CD14-positive monocyte (primary cell): ENCODE measurements at regions not wholly inside any gene's neighbourhood (a gene's known extent, or its start where the extent isn't known, plus 50 kb on each side); places are given as distances from the start of the nearest gene placed in this dataset.

ENCODE experiments used
- DNase-seq, 3 donors: peaks; one replicate each; pipeline ENCODE4 v3.0.0-alpha.2; 2011 to 2022
- H2AFZ ChIP-seq: 2 replicates; pipeline ENCODE4 v1.6.0; 2012; ENCODE audit warnings: mild to moderate bottlenecking, low read depth, low read length, inconsistent platforms; ENCODE audit not compliant: insufficient read depth, poor library complexity, severe bottlenecking
- H3K27ac ChIP-seq, 2 donors: 1 replicate in 1 of 2; 2 replicates in 1 of 2; pipeline ENCODE4 v1.5.1; 2012 to 2013; ENCODE audit warnings: low read length in 2 of 2, control low read depth in 1 of 2, inconsistent platforms in 1 of 2, low read depth in 1 of 2, mild to moderate bottlenecking in 1 of 2
- H3K27me3 ChIP-seq, 2 donors: one replicate each; pipeline versions ENCODE4 v1.6.0 to v1.6.1; 2011 to 2013; ENCODE audit warnings: low read length in 2 of 2; ENCODE audit not compliant: control insufficient read depth in 2 of 2, insufficient read depth in 2 of 2
- H3K36me3 ChIP-seq, 2 donors: replicated peaks in 1 of 2; 1 replicate in 1 of 2; 2 replicates in 1 of 2; pipeline versions ENCODE4 v1.5.1 to v1.6.1; 2012 to 2013; ENCODE audit warnings: low read length in 2 of 2, control low read depth in 1 of 2, inconsistent platforms in 1 of 2, mild to moderate bottlenecking in 1 of 2; ENCODE audit not compliant: insufficient read depth in 2 of 2, control insufficient read depth in 1 of 2
- H3K4me1 ChIP-seq, 2 donors: 1 replicate in 1 of 2; 2 replicates in 1 of 2; pipeline versions ENCODE4 v1.5.1 to v1.6.1; 2012 to 2013; ENCODE audit warnings: low read length in 2 of 2, control low read depth in 1 of 2, inconsistent platforms in 1 of 2, mild to moderate bottlenecking in 1 of 2, moderate library complexity in 1 of 2; ENCODE audit not compliant: insufficient read depth in 2 of 2, control insufficient read depth in 1 of 2
- H3K4me2 ChIP-seq: replicated peaks from 2 replicates; pipeline ENCODE3; 2012; ENCODE audit warnings: low read length, moderate library complexity, mild to moderate bottlenecking; ENCODE audit not compliant: poor library complexity, severe bottlenecking; ENCODE audit errors: extremely low read depth
- H3K4me3 ChIP-seq, 3 experiments: fragments of 200-600 bp in 1 of 3; sonication (generic) in 1 of 3; replicated peaks in 1 of 3; 1 replicate in 2 of 3; 2 replicates in 1 of 3; pipeline ENCODE4 v1.5.1; 2011 to 2013; ENCODE audit warnings: low read length in 3 of 3, mild to moderate bottlenecking in 3 of 3, control low read depth in 2 of 3, low read depth in 2 of 3, inconsistent platforms in 1 of 3, moderate library complexity in 1 of 3
- H3K79me2 ChIP-seq: 2 replicates; pipeline ENCODE4 v1.6.0; 2012; ENCODE audit warnings: mild to moderate bottlenecking, control low read depth, inconsistent platforms, low read length, moderate library complexity; ENCODE audit not compliant: insufficient read depth
- H3K9ac ChIP-seq: 2 replicates; pipeline ENCODE4 v1.6.0; 2017; ENCODE audit warnings: low read length, mild to moderate bottlenecking; ENCODE audit not compliant: insufficient read depth, poor library complexity, severe bottlenecking
- H3K9me3 ChIP-seq, 2 donors: replicated peaks in 1 of 2; 1 replicate in 1 of 2; 2 replicates in 1 of 2; pipeline versions ENCODE4 v1.5.1 to v1.6.1; 2012 to 2013; ENCODE audit warnings: low read length in 2 of 2, control low read depth in 1 of 2; ENCODE audit not compliant: control insufficient read depth in 1 of 2, insufficient read depth in 1 of 2
- H4K20me1 ChIP-seq: 2 replicates; pipeline ENCODE4 v1.6.0; 2012; ENCODE audit warnings: mild to moderate bottlenecking, low read length, control low read depth, moderate library complexity; ENCODE audit not compliant: insufficient read depth
- H3K27ac Mint-ChIP-seq, 7 donors: one replicate each; pipeline ENCODE4 v1.8.0; 2020; ENCODE audit warnings: mild to moderate bottlenecking in 7 of 7, mixed read lengths in 7 of 7, moderate library complexity in 6 of 7, inconsistent platforms in 2 of 7
- H3K27me3 Mint-ChIP-seq, 3 donors: one replicate each; pipeline ENCODE4 v1.8.0; 2021 to 2022; ENCODE audit warnings: low read depth in 3 of 3, mild to moderate bottlenecking in 3 of 3, mixed read lengths in 3 of 3, moderate library complexity in 3 of 3, inconsistent platforms in 1 of 3
- H3K36me3 Mint-ChIP-seq, 2 donors: one replicate each; pipeline ENCODE4 v1.8.0; 2020; ENCODE audit warnings: mixed read lengths in 2 of 2, inconsistent platforms in 1 of 2, mild to moderate bottlenecking in 1 of 2
- H3K4me1 Mint-ChIP-seq: one replicate; pipeline ENCODE4 v1.8.0; 2020; ENCODE audit warnings: mild to moderate bottlenecking, mixed read lengths
- H3K4me3 Mint-ChIP-seq, 2 donors: one replicate each; pipeline ENCODE4 v1.8.0; 2020; ENCODE audit warnings: mild to moderate bottlenecking in 2 of 2, mixed read lengths in 2 of 2, moderate library complexity in 1 of 2
- H3K9me3 Mint-ChIP-seq, 7 donors: one replicate each; pipeline ENCODE4 v1.8.0; 2020 to 2022; ENCODE audit warnings: mixed read lengths in 7 of 7, mild to moderate bottlenecking in 6 of 7, moderate library complexity in 6 of 7, inconsistent platforms in 2 of 7
- CTCF ChIP-seq: fragments of 200-600 bp; IDR thresholded peaks from one replicate; pipeline ENCODE4 v1.8.0; 2022; ENCODE audit warnings: antibody characterized with exemption, mild to moderate bottlenecking
- WGBS: methylation state at CpG from one replicate; pipeline ENCODE4 v1.1.5; 2013; ENCODE audit warnings: missing lambda C conversion rate; ENCODE audit not compliant: insufficient coverage; 5-methylcytosine and 5-hydroxymethylcytosine counted together
- intact Hi-C, 2 donors: fragments of 100-400 bp; cut with micrococcal nuclease; formaldehyde crosslinking; loops; one replicate each; pipeline versions ENCODE4 v1.15.0 to v1.15.1; 2023

GRCh38 chr18:30632071-30632698 lies 410.4 kb downstream of the DSC3 start:
- no peaks in the 10 kb centered on the region for H3K27me3 Mint-ChIP-seq
- intact Hi-C loops = no loop called here
- H3K4me3 Mint-ChIP-seq = no peak overlapping the region
- Histone ChIP-seq H3K36me3 (no peaks in the 10 kb centered on the region), H4K20me1 (no peaks in the 10 kb centered on the region), H3K79me2 (no peaks in the 10 kb centered on the region), H3K27ac (no peak overlapping the region), H3K4me2 (no peak overlapping the region), H2AFZ (no peak overlapping the region), H3K9me3 (peaks cover 15 to 28% of the 10 kb centered on the region in 2 donors), H3K9ac (no peak overlapping the region), H3K27me3 (no peaks in the 10 kb centered on the region), H3K4me3 (no peak overlapping the region), H3K4me1 (no peaks in the 10 kb centered on the region)
- no peaks in the 10 kb centered on the region for H3K4me1 Mint-ChIP-seq
- peaks cover 4 to 18% (median 13%) of the 10 kb centered on the region in 7 donors for H3K9me3 Mint-ChIP-seq
- WGBS = 0% methylated on average over 1 of the region's 2 CpGs
- H3K36me3 Mint-ChIP-seq = no peaks in the 10 kb centered on the region
- TF ChIP-seq CTCF = no peak
- no peak overlapping the region for H3K27ac Mint-ChIP-seq
- DNase-seq = no peak

GRCh38 chr18:30625961-30626360 lies 416.6 kb downstream of the DSC3 start:
- Histone ChIP-seq H3K4me3 (no peak overlapping the region), H3K27me3 (no peaks in the 10 kb centered on the region), H2AFZ (no peak overlapping the region), H3K79me2 (no peaks in the 10 kb centered on the region), H3K4me2 (no peak overlapping the region), H3K27ac (no peak overlapping the region), H3K9me3 (peaks cover 0 to 8% of the 10 kb centered on the region in 2 donors), H4K20me1 (no peaks in the 10 kb centered on the region), H3K9ac (no peak overlapping the region), H3K36me3 (no peaks in the 10 kb centered on the region), H3K4me1 (no peaks in the 10 kb centered on the region)
- 100% methylated on average over 1 of the region's 3 CpGs for WGBS
- Mint-ChIP-seq H3K27me3 (no peaks in the 10 kb centered on the region), H3K9me3 (peaks cover 0 to 18% (median 7%) of the 10 kb centered on the region in 7 donors), H3K4me1 (no peaks in the 10 kb centered on the region), H3K27ac (no peak overlapping the region), H3K36me3 (no peaks in the 10 kb centered on the region), H3K4me3 (no peak overlapping the region)
- TF ChIP-seq CTCF = no peak
- DNase-seq = no peak
- intact Hi-C loops = loop anchor here in 1 of 2 donors (10.0 kb wide), 1 partner anchor 59 kb away; no protein-coding TSS in a partner anchor
